ENCODE measurements at regions not wholly inside any gene's neighbourhood (a gene's known extent, or its start where the extent isn't known, plus 50 kb on each side); places are given as distances from the start of the nearest gene placed in this dataset.

GRCh38 chr3:139728414-139728813 is 50.6 kb upstream of the NMNAT3 start:
- DNase-seq, result no peak
